SK-N-SH treated with all-trans-retinoic acid at 6 μM for 48 hours (cell line): ENCODE measurements at regions not wholly inside any gene's neighbourhood (a gene's known extent, or its start where the extent isn't known, plus 50 kb on each side); places are given as distances from the start of the nearest gene placed in this dataset.
"Not testable (repeated sequence)": the region's sequence is repeated elsewhere in the genome, so short reads cannot be mapped to it uniquely, and the experiment has no call there.

Experiments
- ATAC-seq: fragments of 200-7000 bp; cut with Tn5 transposase; 3 replicates; pipeline ENCODE4 v1.9.1; 2020; ENCODE audit warnings: mild to moderate bottlenecking, moderate library complexity
- ARNTL ChIP-seq: fragments of 450-650 bp; formaldehyde crosslinking; IDR thresholded peaks from 2 replicates; pipeline ENCODE4 v1.5.0; 2020; ENCODE audit warnings: low read depth, mild to moderate bottlenecking, moderate library complexity, borderline replicate concordance
- BACH2 ChIP-seq: fragments of 250-450 bp; sonication (Bioruptor Pico); IDR thresholded peaks from 2 replicates; pipeline ENCODE4 v1.9.0; 2021; ENCODE audit warnings: mild to moderate bottlenecking, borderline replicate concordance
- CREB5 ChIP-seq: fragments of 250-450 bp; sonication (Bioruptor Pico); IDR thresholded peaks from 2 replicates; pipeline ENCODE4 v1.5.1; 2020; ENCODE audit warnings: low read depth, mild to moderate bottlenecking, moderate library complexity
- CSDC2 ChIP-seq: fragments of 250-450 bp; sonication (Bioruptor Pico); IDR thresholded peaks from 2 replicates; pipeline ENCODE4 v1.5.0; 2020; ENCODE audit warnings: mild to moderate bottlenecking, moderate library complexity
- CSRNP3 ChIP-seq: fragments of 250-450 bp; sonication (Bioruptor Pico); IDR thresholded peaks from 2 replicates; pipeline ENCODE4 v1.5.1; 2021; ENCODE audit warnings: mild to moderate bottlenecking, moderate library complexity
- GLIS3 ChIP-seq: fragments of 250-450 bp; sonication (Bioruptor Pico); IDR thresholded peaks from 2 replicates; pipeline ENCODE4 v1.5.0; 2020; ENCODE audit warnings: mild to moderate bottlenecking, moderate library complexity
- ISL1 ChIP-seq: fragments of 250-450 bp; sonication (Bioruptor Pico); IDR thresholded peaks from 2 replicates; pipeline ENCODE4 v2.1.2; 2022; ENCODE audit warnings: mild to moderate bottlenecking, moderate library complexity
- OSR1 ChIP-seq: fragments of 250-450 bp; sonication (Bioruptor Pico); IDR thresholded peaks from 2 replicates; pipeline ENCODE4 v1.8.0; 2022; ENCODE audit warnings: moderate library complexity, mild to moderate bottlenecking, inconsistent platforms
- PATZ1 ChIP-seq: fragments of 250-450 bp; sonication (Bioruptor Pico); IDR thresholded peaks from 2 replicates; pipeline ENCODE4 v1.8.0; 2020; ENCODE audit warnings: mild to moderate bottlenecking, moderate library complexity, borderline replicate concordance
- RARB ChIP-seq: fragments of 250-450 bp; sonication (Bioruptor Pico); IDR thresholded peaks from 2 replicates; pipeline ENCODE4 v1.8.0; 2021; ENCODE audit warnings: mild to moderate bottlenecking, moderate library complexity
- TCF4 ChIP-seq: fragments of 250-450 bp; sonication (Bioruptor Pico); IDR thresholded peaks from 2 replicates; pipeline ENCODE4 v1.8.0; 2021; ENCODE audit warnings: mild to moderate bottlenecking, moderate library complexity, borderline replicate concordance
- TSHZ2 ChIP-seq: fragments of 250-450 bp; sonication (Bioruptor Pico); IDR thresholded peaks from 2 replicates; pipeline ENCODE4 v1.5.0; 2020; ENCODE audit warnings: mild to moderate bottlenecking, moderate library complexity
- ZC3H10 ChIP-seq: fragments of 250-450 bp; sonication (Bioruptor Pico); IDR thresholded peaks from 2 replicates; pipeline ENCODE4 v1.5.1; 2021; ENCODE audit warnings: mild to moderate bottlenecking, moderate library complexity
- ZFP3 ChIP-seq: fragments of 250-450 bp; sonication (Bioruptor Pico); IDR thresholded peaks from 2 replicates; pipeline ENCODE4 v1.5.0; 2020; ENCODE audit warnings: mild to moderate bottlenecking, moderate library complexity
- ZFP30 ChIP-seq: fragments of 450-650 bp; formaldehyde crosslinking; IDR thresholded peaks from 2 replicates; pipeline ENCODE4 v1.5.0; 2022; ENCODE audit warnings: mild to moderate bottlenecking, moderate library complexity
- ZNF565 ChIP-seq: fragments of 450-650 bp; formaldehyde crosslinking; conservative IDR thresholded peaks from 2 replicates; pipeline ENCODE4 v1.5.0; 2020; ENCODE audit warnings: low read depth, mild to moderate bottlenecking, moderate library complexity
- ZNF8 ChIP-seq: fragments of 450-650 bp; formaldehyde crosslinking; IDR thresholded peaks from 2 replicates; pipeline ENCODE4 v1.5.0; 2020; ENCODE audit warnings: mild to moderate bottlenecking, moderate library complexity

GRCh38 chrX:85808217-85808616 is 239.1 kb downstream of the CHM start:
- TF ChIP-seq ZFP30 (no peak), GLIS3 (CRISPR knock-in tag) (no peak), CSDC2 (CRISPR knock-in tag) (no peak), ARNTL (CRISPR knock-in tag) (no peak), BACH2 (CRISPR knock-in tag) (no peak), PATZ1 (no peak), OSR1 (CRISPR knock-in tag) (no peak), ZNF8 (CRISPR knock-in tag) (no peak)
- TF ChIP-seq, all 23 proteins: peak for 0

GRCh38 chrX:85772391-85772790 is 275.0 kb downstream of the CHM start:
- ATAC-seq, result not testable (repeated sequence)

More at GRCh38 chrX:85808217-85808616, 239.1 kb downstream of the CHM start:
- ATAC-seq, result no peak

GRCh38 chrX:85765651-85766050 is 281.7 kb downstream of the CHM start:
- TF ChIP-seq CREB5 (CRISPR knock-in tag) (no peak), ISL1 (CRISPR knock-in tag) (no peak), TSHZ2 (CRISPR knock-in tag) (no peak), OSR1 (CRISPR knock-in tag) (no peak), ARNTL (CRISPR knock-in tag) (no peak), GLIS3 (CRISPR knock-in tag) (no peak), RARB (CRISPR knock-in tag) (no peak), ZNF8 (CRISPR knock-in tag) (no peak), CSRNP3 (no peak), BACH2 (CRISPR knock-in tag) (no peak), ZNF565 (CRISPR knock-in tag) (no peak), ZFP30 (no peak), ZFP3 (CRISPR knock-in tag) (no peak), PATZ1 (no peak), TCF4 (CRISPR knock-in tag) (no peak), ZC3H10 (CRISPR knock-in tag) (no peak)
- ATAC-seq, result no peak

GRCh38 chrX:85723025-85723424 is 324.3 kb downstream of the CHM start:
- ATAC-seq, result not testable (repeated sequence)

- not testable (repeated sequence) for ATAC-seq
These were observed 323.8 kb upstream of the POF1B start for GRCh38 chrX:85703233-85703632.
